ENCODE measurements at regions not wholly inside any gene's neighbourhood (a gene's known extent, or its start where the extent isn't known, plus 50 kb on each side); places are given as distances from the start of the nearest gene placed in this dataset.

GRCh38 chr3:148330542-148330941, 367.2 kb upstream of the AGTR1 start:
- TF ChIP-seq, protein P1, sequence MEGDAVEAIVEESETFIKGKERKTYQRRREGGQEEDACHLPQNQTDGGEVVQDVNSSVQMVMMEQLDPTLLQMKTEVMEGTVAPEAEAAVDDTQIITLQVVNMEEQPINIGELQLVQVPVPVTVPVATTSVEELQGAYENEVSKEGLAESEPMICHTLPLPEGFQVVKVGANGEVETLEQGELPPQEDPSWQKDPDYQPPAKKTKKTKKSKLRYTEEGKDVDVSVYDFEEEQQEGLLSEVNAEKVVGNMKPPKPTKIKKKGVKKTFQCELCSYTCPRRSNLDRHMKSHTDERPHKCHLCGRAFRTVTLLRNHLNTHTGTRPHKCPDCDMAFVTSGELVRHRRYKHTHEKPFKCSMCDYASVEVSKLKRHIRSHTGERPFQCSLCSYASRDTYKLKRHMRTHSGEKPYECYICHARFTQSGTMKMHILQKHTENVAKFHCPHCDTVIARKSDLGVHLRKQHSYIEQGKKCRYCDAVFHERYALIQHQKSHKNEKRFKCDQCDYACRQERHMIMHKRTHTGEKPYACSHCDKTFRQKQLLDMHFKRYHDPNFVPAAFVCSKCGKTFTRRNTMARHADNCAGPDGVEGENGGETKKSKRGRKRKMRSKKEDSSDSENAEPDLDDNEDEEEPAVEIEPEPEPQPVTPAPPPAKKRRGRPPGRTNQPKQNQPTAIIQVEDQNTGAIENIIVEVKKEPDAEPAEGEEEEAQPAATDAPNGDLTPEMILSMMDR (IDR thresholded peaks at IDR 0.05): no peak
- TF ChIP-seq, protein P2, sequence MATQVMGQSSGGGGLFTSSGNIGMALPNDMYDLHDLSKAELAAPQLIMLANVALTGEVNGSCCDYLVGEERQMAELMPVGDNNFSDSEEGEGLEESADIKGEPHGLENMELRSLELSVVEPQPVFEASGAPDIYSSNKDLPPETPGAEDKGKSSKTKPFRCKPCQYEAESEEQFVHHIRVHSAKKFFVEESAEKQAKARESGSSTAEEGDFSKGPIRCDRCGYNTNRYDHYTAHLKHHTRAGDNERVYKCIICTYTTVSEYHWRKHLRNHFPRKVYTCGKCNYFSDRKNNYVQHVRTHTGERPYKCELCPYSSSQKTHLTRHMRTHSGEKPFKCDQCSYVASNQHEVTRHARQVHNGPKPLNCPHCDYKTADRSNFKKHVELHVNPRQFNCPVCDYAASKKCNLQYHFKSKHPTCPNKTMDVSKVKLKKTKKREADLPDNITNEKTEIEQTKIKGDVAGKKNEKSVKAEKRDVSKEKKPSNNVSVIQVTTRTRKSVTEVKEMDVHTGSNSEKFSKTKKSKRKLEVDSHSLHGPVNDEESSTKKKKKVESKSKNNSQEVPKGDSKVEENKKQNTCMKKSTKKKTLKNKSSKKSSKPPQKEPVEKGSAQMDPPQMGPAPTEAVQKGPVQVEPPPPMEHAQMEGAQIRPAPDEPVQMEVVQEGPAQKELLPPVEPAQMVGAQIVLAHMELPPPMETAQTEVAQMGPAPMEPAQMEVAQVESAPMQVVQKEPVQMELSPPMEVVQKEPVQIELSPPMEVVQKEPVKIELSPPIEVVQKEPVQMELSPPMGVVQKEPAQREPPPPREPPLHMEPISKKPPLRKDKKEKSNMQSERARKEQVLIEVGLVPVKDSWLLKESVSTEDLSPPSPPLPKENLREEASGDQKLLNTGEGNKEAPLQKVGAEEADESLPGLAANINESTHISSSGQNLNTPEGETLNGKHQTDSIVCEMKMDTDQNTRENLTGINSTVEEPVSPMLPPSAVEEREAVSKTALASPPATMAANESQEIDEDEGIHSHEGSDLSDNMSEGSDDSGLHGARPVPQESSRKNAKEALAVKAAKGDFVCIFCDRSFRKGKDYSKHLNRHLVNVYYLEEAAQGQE (IDR thresholded peaks at IDR 0.05; ENCODE audit: insufficient read depth in 1 of 2, low read depth in 2 of 2, low read length in 1 of 2): no peak
- no peak for TF ChIP-seq POLR2AphosphoS5 (IDR thresholded peaks at IDR 0.05; ENCODE audit: low read depth, low read length)
- TF ChIP-seq TCF7L2 (IDR thresholded peaks at IDR 0.05; ENCODE audit: low read depth, low read length): no peak
- TF ChIP-seq SIN3A (IDR thresholded peaks at IDR 0.05; ENCODE audit: borderline replicate concordance, insufficient read depth, low read depth, low read length): no peak

All from Panc1 (cell line).